BE2C (cell line): ENCODE measurements at regions not wholly inside any gene's neighbourhood (a gene's known extent, or its start where the extent isn't known, plus 50 kb on each side); places are given as distances from the start of the nearest gene placed in this dataset.
"Not testable (repeated sequence)": the region's sequence is repeated elsewhere in the genome, so short reads cannot be mapped to it uniquely, and the experiment has no call there.

Experiments
- DNase-seq: peaks from one replicate; pipeline ENCODE4 v3.0.0-alpha.2; 2020
- H3K27me3 ChIP-seq: fragments of 250-450 bp; sonication (Bioruptor Pico); 2 replicates; pipeline ENCODE4 v1.5.1; 2020; ENCODE audit warnings: mild to moderate bottlenecking
- H3K36me3 ChIP-seq: fragments of 250-450 bp; sonication (Bioruptor Pico); 2 replicates; pipeline ENCODE4 v1.5.1; 2020; ENCODE audit warnings: mild to moderate bottlenecking
- H3K4me1 ChIP-seq: fragments of 250-450 bp; sonication (Bioruptor Pico); 2 replicates; pipeline ENCODE4 v1.5.1; 2020
- H3K4me3 ChIP-seq: 2 replicates; pipeline ENCODE4 v1.5.1; 2011; ENCODE audit warnings: low read depth, low read length
- H3K9me3 ChIP-seq: fragments of 250-450 bp; sonication (Bioruptor Pico); 2 replicates; pipeline ENCODE4 v1.5.1; 2020
- CTCF ChIP-seq: IDR thresholded peaks from 2 replicates; pipeline ENCODE4 v1.5.1; 2012; ENCODE audit warnings: mild to moderate bottlenecking, low read depth, low read length

- H3K4me1 ChIP-seq, result no peaks in the 10 kb centered on the region
- no peaks in the 10 kb centered on the region for H3K36me3 ChIP-seq
- TF ChIP-seq CTCF, result peak; percentile 22; the same call in 1 of the 2 replicates
- no peak overlapping the region for H3K4me3 ChIP-seq
- no peaks in the 10 kb centered on the region; the same call in 1 of the 2 replicates for H3K9me3 ChIP-seq
- H3K27me3 ChIP-seq, result no peaks in the 10 kb centered on the region
- no peak for DNase-seq
Observed at GRCh38 chr1:189693140-189693539, 784.5 kb downstream of the BRINP3 start.

GRCh38 chr1:189696297-189696696, 781.4 kb downstream of the BRINP3 start:
- no peak for DNase-seq
- Histone ChIP-seq H3K4me3 (no peak overlapping the region), H3K27me3 (no peaks in the 10 kb centered on the region), H3K9me3 (no peaks in the 10 kb centered on the region; the same call in 1 of the 2 replicates), H3K36me3 (no peaks in the 10 kb centered on the region), H3K4me1 (no peaks in the 10 kb centered on the region; the same call in 1 of the 2 replicates)
- no peak for TF ChIP-seq CTCF

- no peak for TF ChIP-seq CTCF
- H3K9me3 ChIP-seq, result no peaks in the 10 kb centered on the region; the same call in 1 of the 2 replicates
Observed at GRCh38 chr1:189697113-189697512, 780.6 kb downstream of the BRINP3 start.

GRCh38 chr1:189701606-189702005, 776.1 kb downstream of the BRINP3 start:
- DNase-seq, result no peak
- no peaks in the 10 kb centered on the region for H3K36me3 ChIP-seq
- TF ChIP-seq CTCF, result no peak

More at GRCh38 chr1:189697113-189697512, 780.6 kb downstream of the BRINP3 start:
- H3K27me3 ChIP-seq, result no peaks in the 10 kb centered on the region
- no peaks in the 10 kb centered on the region; the same call in 1 of the 2 replicates for H3K4me1 ChIP-seq
- H3K4me3 ChIP-seq, result no peak overlapping the region
- no peaks in the 10 kb centered on the region for H3K36me3 ChIP-seq
- DNase-seq, result no peak

GRCh38 chr1:189706594-189706993, 771.1 kb downstream of the BRINP3 start:
- TF ChIP-seq CTCF, result no peak
- no peaks in the 10 kb centered on the region for H3K27me3 ChIP-seq
- no peaks in the 10 kb centered on the region; the same call in none of the 2 replicates for H3K4me1 ChIP-seq
- H3K36me3 ChIP-seq, result no peaks in the 10 kb centered on the region
- no peak for DNase-seq
- H3K4me3 ChIP-seq, result no peak overlapping the region
- H3K9me3 ChIP-seq, result no peaks in the 10 kb centered on the region

More at GRCh38 chr1:189701606-189702005, 776.1 kb downstream of the BRINP3 start:
- no peaks in the 10 kb centered on the region; the same call in 1 of the 2 replicates for H3K9me3 ChIP-seq
- no peaks in the 10 kb centered on the region for H3K27me3 ChIP-seq
- no peaks in the 10 kb centered on the region; the same call in none of the 2 replicates for H3K4me1 ChIP-seq
- no peak overlapping the region for H3K4me3 ChIP-seq

GRCh38 chr1:189708674-189709073, 769.0 kb downstream of the BRINP3 start:
- H3K27me3 ChIP-seq, result no peaks in the 10 kb centered on the region
- no peaks in the 10 kb centered on the region for H3K36me3 ChIP-seq
- no peaks in the 10 kb centered on the region for H3K9me3 ChIP-seq
- no peak overlapping the region for H3K4me3 ChIP-seq
- peak; percentile 68 for TF ChIP-seq CTCF
- H3K4me1 ChIP-seq, result no peaks in the 10 kb centered on the region; the same call in none of the 2 replicates
- peak; percentile 54 for DNase-seq

- DNase-seq, H3K9me3 ChIP-seq, H3K4me1 ChIP-seq, H3K27me3 ChIP-seq, H3K36me3 ChIP-seq, H3K4me3 ChIP-seq: not testable (repeated sequence)
Observed at GRCh38 chr1:189718147-189718795, 759.4 kb downstream of the BRINP3 start.
